ENCODE measurements at regions not wholly inside any gene's neighbourhood (a gene's known extent, or its start where the extent isn't known, plus 50 kb on each side); places are given as distances from the start of the nearest gene placed in this dataset.

DNA sequence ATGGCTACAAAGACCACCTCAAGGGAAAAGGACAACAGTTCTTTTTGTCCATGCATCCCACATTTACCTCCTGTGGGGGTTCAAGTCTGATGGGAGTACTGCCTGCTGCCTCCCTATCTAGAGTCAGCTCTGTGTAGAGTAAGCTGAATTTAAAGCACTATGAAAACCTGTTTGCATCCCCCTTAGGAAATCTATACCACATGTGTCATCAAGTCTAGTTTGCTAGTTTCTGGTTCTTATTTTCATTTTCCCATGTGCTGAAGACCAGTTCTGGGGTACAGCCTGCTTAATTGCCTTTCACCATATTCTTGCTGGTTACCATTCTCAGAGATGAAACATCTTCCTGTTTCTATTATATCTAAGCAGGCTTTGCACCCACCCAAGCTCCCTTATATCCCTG is 470.3 kb downstream of the MBD2 start:
- Histone ChIP-seq H3K27ac (no peak overlapping the region), H3K9me3 (no peaks in the 10 kb centered on the region), H3K4me3 (no peak overlapping the region), H3K36me3 (no peaks in the 10 kb centered on the region), H3K4me1 (no peaks in the 10 kb centered on the region), H3K27me3 (no peaks in the 10 kb centered on the region)
- TF ChIP-seq POLR2A (IDR thresholded peaks at IDR 0.05) = no peak
- TF ChIP-seq CTCF (IDR thresholded peaks at IDR 0.05) = no peak
- no peak for DNase-seq

DNA sequence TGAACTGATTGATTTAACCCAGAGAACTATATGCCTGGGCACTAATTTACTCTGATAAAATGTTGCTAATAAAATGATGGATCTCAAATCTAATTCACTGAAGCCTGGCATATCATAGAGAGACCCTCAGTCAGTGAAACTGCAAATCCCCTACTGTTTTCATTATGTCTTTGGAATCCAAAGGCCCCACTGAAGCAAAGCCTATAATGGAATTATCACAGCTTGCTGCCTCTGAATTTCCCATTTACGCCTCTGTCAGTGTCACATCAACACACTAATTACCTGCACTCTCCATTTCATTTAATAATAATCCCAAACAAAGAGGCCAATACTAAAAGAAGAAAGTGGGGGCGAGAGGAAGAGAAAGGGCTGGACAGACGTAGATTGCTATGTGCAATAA is 470.9 kb downstream of the MBD2 start:
- Histone ChIP-seq H3K27me3 (no peaks in the 10 kb centered on the region), H3K27ac (no peak overlapping the region), H3K36me3 (no peaks in the 10 kb centered on the region), H3K4me3 (no peak overlapping the region), H3K4me1 (no peaks in the 10 kb centered on the region), H3K9me3 (no peaks in the 10 kb centered on the region)
- DNase-seq = no peak
- TF ChIP-seq POLR2A (IDR thresholded peaks at IDR 0.05) = no peak
- TF ChIP-seq CTCF (IDR thresholded peaks at IDR 0.05) = no peak

DNA sequence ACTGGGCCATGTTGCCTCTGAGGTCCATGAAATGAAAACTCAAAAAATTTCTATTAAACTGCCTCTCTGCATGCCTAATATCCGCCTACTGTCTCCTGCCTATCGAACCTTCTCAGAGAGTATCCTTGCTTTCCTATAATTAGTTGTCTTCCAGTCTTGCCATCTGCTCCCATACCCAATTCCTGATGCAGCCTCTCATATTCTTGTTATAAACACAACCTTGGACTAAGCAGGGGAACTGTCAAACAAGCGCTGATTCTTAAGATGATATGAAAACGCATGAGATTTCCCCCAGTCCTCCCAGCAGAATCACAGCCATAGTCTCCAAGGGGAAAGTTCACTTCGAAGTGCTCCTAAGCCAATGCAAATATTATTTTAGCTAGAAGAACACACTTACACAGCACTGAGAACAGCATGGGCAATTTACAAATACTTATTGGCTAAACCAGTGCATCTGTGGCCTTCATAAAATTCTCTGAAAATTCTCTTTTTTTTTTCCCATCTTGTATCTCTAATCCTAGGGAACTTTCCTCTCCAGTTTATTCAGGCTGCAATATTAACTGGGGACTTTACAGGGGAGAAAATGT is 471.6 kb downstream of the MBD2 start:
- DNase-seq = no peak
- H3K36me3 ChIP-seq = no peaks in the 10 kb centered on the region
- H3K4me3 ChIP-seq = no peak overlapping the region
- no peak overlapping the region for H3K27ac ChIP-seq
- no peaks in the 10 kb centered on the region for H3K4me1 ChIP-seq
- no peaks in the 10 kb centered on the region for H3K9me3 ChIP-seq
- H3K27me3 ChIP-seq = no peaks in the 10 kb centered on the region
- TF ChIP-seq CTCF (IDR thresholded peaks at IDR 0.05) = no peak
- no peak for TF ChIP-seq POLR2A (IDR thresholded peaks at IDR 0.05)

- no peak overlapping the region for H3K27ac ChIP-seq
- no peak for TF ChIP-seq CTCF (IDR thresholded peaks at IDR 0.05)
- TF ChIP-seq POLR2A (IDR thresholded peaks at IDR 0.05) = no peak
- H3K4me3 ChIP-seq = no peak overlapping the region
- H3K27me3 ChIP-seq = no peaks in the 10 kb centered on the region
- H3K36me3 ChIP-seq = no peaks in the 10 kb centered on the region
- H3K9me3 ChIP-seq = no peaks in the 10 kb centered on the region
- no peaks in the 10 kb centered on the region for H3K4me1 ChIP-seq
- DNase-seq = no peak
These were observed 474.7 kb downstream of the MBD2 start for GRCh38 chr18:53749766-53750165.

DNA sequence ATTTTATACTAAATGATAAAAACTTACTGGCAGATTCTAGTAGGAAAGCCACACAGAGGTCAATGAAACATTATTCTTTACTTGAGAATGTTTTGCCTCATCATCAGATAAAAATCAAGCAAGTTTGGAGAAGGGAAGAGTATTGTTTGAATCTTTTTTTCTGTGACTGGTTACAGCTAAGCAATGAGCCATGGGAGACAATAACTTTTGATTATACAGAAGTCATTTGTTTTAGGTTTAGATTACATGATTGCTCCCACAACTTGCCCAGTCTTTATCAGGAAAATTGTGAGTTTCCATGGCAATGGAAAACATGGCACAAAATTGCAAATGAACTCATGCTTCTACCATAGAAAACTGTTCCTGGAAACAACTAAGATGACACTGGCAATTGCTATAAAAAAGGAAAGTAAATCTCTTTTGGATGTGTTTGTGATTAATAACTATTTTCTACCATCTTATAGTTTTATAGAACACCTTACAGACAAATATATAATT is 476.8 kb downstream of the MBD2 start:
- H3K4me3 ChIP-seq = no peak overlapping the region
- no peak overlapping the region for H3K27ac ChIP-seq
- no peaks in the 10 kb centered on the region for H3K4me1 ChIP-seq
- no peaks in the 10 kb centered on the region for H3K36me3 ChIP-seq
- H3K9me3 ChIP-seq = no peaks in the 10 kb centered on the region
- no peaks in the 10 kb centered on the region for H3K27me3 ChIP-seq
- no peak for TF ChIP-seq POLR2A (IDR thresholded peaks at IDR 0.05)
- TF ChIP-seq CTCF (IDR thresholded peaks at IDR 0.05) = no peak
- no peak for DNase-seq

DNA sequence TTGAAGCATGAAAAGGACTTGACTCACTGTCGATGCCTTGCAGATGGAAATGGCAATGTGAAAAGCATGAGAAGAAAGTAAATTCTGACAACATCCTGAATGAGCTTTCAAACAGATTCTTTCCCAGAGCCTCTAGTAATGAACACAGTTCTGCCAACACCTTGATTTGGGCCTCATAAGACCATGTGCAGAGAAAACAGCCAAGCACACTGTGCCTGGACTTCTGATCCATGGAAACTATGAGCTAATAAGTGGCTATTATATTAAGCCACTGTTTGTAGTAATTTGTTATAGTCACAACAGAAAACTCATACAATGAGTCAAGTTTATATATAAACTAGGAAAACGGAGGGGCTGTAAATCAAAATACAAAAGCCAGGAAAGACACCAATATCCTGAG is 477.3 kb downstream of the MBD2 start:
- Histone ChIP-seq H3K9me3 (no peaks in the 10 kb centered on the region), H3K4me1 (no peaks in the 10 kb centered on the region), H3K27me3 (no peaks in the 10 kb centered on the region), H3K4me3 (no peak overlapping the region), H3K36me3 (no peaks in the 10 kb centered on the region), H3K27ac (no peak overlapping the region)
- no peak for DNase-seq
- TF ChIP-seq POLR2A (IDR thresholded peaks at IDR 0.05) = no peak
- TF ChIP-seq CTCF (IDR thresholded peaks at IDR 0.05) = no peak
